Mucosa of descending colon (tissue), 3 donors: ENCODE measurements at regions not wholly inside any gene's neighbourhood (a gene's known extent, or its start where the extent isn't known, plus 50 kb on each side); places are given as distances from the start of the nearest gene placed in this dataset.

Experiments used
- ATAC-seq: fragments of 200-7000 bp; cut with Tn5 transposase; one replicate; pipeline ENCODE4 v1.9.1; 2020; ENCODE audit warnings: mild to moderate bottlenecking, moderate library complexity
- DNase-seq, 3 donors: peaks; one replicate each; pipeline ENCODE4 v3.0.0-alpha.2; 2020
- H3K36me3 ChIP-seq: fragments of 200-600 bp; one replicate; pipeline ENCODE4 v1.8.0; 2021; ENCODE audit warnings: low read depth, mild to moderate bottlenecking
- H3K4me1 ChIP-seq: fragments of 200-600 bp; one replicate; pipeline ENCODE4 v1.8.0; 2021; ENCODE audit warnings: low read depth, mild to moderate bottlenecking
- H3K4me3 ChIP-seq: fragments of 200-600 bp; one replicate; pipeline ENCODE4 v1.8.0; 2021; ENCODE audit warnings: mild to moderate bottlenecking
- H3K9me3 ChIP-seq: fragments of 200-600 bp; one replicate; pipeline ENCODE4 v1.8.0; 2021; ENCODE audit warnings: mild to moderate bottlenecking
- CTCF ChIP-seq: fragments of 200-600 bp; IDR thresholded peaks from one replicate; pipeline ENCODE4 v1.8.0; 2022; ENCODE audit warnings: antibody characterized with exemption, mild to moderate bottlenecking
- intact Hi-C, 2 donors: fragments of 100-400 bp; cut with DNase I in 1 of 2; cut with micrococcal nuclease in 1 of 2; formaldehyde crosslinking; loops; one replicate each; pipeline versions ENCODE4 v1.11.0 to v1.11.1; 2022; cut with DNase I, micrococcal nuclease
- donor health status: DM: no; HTN: no; CAD: no; lungs with moderate emphysema.
- donor health status: DM: no; HTN: no; CAD: no.
- donor health status: DM: no; HTN: yes; CAD: no.

GRCh38 chr4:130172156-130172555 lies 1076.2 kb downstream of the C4orf33 start:
- no peak for TF ChIP-seq CTCF
- intact Hi-C loops = no loop called here
- no peak for ATAC-seq

GRCh38 chr4:130178106-130178505 lies 1082.2 kb downstream of the C4orf33 start:
- no peak for DNase-seq
- intact Hi-C loops = no loop called here
- ATAC-seq = no peak
- H3K36me3 ChIP-seq = no peaks in the 10 kb centered on the region
- TF ChIP-seq CTCF = no peak
- no peaks in the 10 kb centered on the region for H3K4me1 ChIP-seq
- H3K4me3 ChIP-seq = no peak overlapping the region
- no peaks in the 10 kb centered on the region for H3K9me3 ChIP-seq

More at GRCh38 chr4:130172156-130172555, 1076.2 kb downstream of the C4orf33 start:
- H3K4me1 ChIP-seq = no peaks in the 10 kb centered on the region
- no peak overlapping the region for H3K4me3 ChIP-seq
- H3K9me3 ChIP-seq = no peaks in the 10 kb centered on the region
- H3K36me3 ChIP-seq = no peaks in the 10 kb centered on the region
- no peak for DNase-seq

GRCh38 chr4:130183096-130183495 lies 1087.1 kb downstream of the C4orf33 start:
- H3K9me3 ChIP-seq = no peaks in the 10 kb centered on the region
- H3K4me1 ChIP-seq = no peaks in the 10 kb centered on the region
- TF ChIP-seq CTCF = no peak
- H3K4me3 ChIP-seq = no peak overlapping the region
- intact Hi-C loops = no loop called here
- H3K36me3 ChIP-seq = no peaks in the 10 kb centered on the region
- DNase-seq (no peak), ATAC-seq (no peak)

GRCh38 chr4:130183766-130184165 lies 1087.8 kb downstream of the C4orf33 start:
- Histone ChIP-seq H3K4me1 (no peaks in the 10 kb centered on the region), H3K4me3 (no peak overlapping the region), H3K36me3 (no peaks in the 10 kb centered on the region), H3K9me3 (no peaks in the 10 kb centered on the region)
- ATAC-seq (no peak), DNase-seq (no peak)
- intact Hi-C loops = no loop called here
- no peak for TF ChIP-seq CTCF

GRCh38 chr4:130185123-130185522 lies 1089.2 kb downstream of the C4orf33 start:
- no peak for ATAC-seq
- TF ChIP-seq CTCF = no peak
- Histone ChIP-seq H3K4me1 (no peaks in the 10 kb centered on the region), H3K9me3 (no peaks in the 10 kb centered on the region), H3K36me3 (no peaks in the 10 kb centered on the region), H3K4me3 (no peak overlapping the region)
- intact Hi-C loops = no loop called here
- DNase-seq = no peak

GRCh38 chr4:130186931-130187330 lies 1091.0 kb downstream of the C4orf33 start:
- intact Hi-C loops = no loop called here
- H3K36me3 ChIP-seq = no peaks in the 10 kb centered on the region
- ATAC-seq (no peak), DNase-seq (no peak)
- no peak for TF ChIP-seq CTCF
- H3K9me3 ChIP-seq = no peaks in the 10 kb centered on the region
- H3K4me3 ChIP-seq = no peak overlapping the region
- no peaks in the 10 kb centered on the region for H3K4me1 ChIP-seq
